ENCODE measurements at regions not wholly inside any gene's neighbourhood (a gene's known extent, or its start where the extent isn't known, plus 50 kb on each side); places are given as distances from the start of the nearest gene placed in this dataset.

GRCh38 chr1:199170711-199171110, 531.9 kb downstream of the PTPRC start:
- Histone ChIP-seq H3K36me3 (ENCODE audit: control insufficient read depth, insufficient read depth, low read length) (no peaks in the 10 kb centered on the region), H3K4me1 (ENCODE audit: control insufficient read depth, insufficient read depth, low read length) (no peaks in the 10 kb centered on the region), H3K27ac (ENCODE audit: low read length) (no peak overlapping the region), H3K27me3 (ENCODE audit: control insufficient read depth, insufficient read depth, low read length) (no peaks in the 10 kb centered on the region), H3K4me3 (ENCODE audit: low read depth in 2 of 2, low read length in 2 of 2) (no peak overlapping the region), H3K9me3 (ENCODE audit: control insufficient read depth, insufficient read depth, low read depth, low read length) (no peaks in the 10 kb centered on the region)
- ChIA-PET POLR2A (no interaction called here), CTCF (no interaction called here)
- intact Hi-C loops (cut with micrococcal nuclease; ENCODE audit: unreplicated experiment) = no loop called here
- in situ Hi-C loops (cut with HindIII; ENCODE audit: low pct_unique_long_range_greater_than_20kb, low sequenced_read_pairs) = no loop called here
- no TSS peak for BruUV-seq (replicated peaks)
- ATAC-seq = no peak
- DNase-seq (ENCODE audit: low read depth, low spot score) = no peak
- no peak for TF ChIP-seq CTCF (IDR thresholded peaks at IDR 0.05)
- no peak for TF ChIP-seq POLR2AphosphoS5 (IDR thresholded peaks at IDR 0.05; ENCODE audit: low read depth, low read length)
- no peak for TF ChIP-seq REST (IDR thresholded peaks at IDR 0.05; ENCODE audit: insufficient read depth in 1 of 2, low read depth in 2 of 2, low read length in 1 of 2)

- DNase-seq (ENCODE audit: low read depth, low spot score) = no peak
- TF ChIP-seq CTCF (IDR thresholded peaks at IDR 0.05) (no peak), TCF7L2 (IDR thresholded peaks at IDR 0.05; ENCODE audit: low read depth, low read length) (no peak), POLR2AphosphoS5 (IDR thresholded peaks at IDR 0.05; ENCODE audit: low read depth, low read length) (no peak), SIN3A (IDR thresholded peaks at IDR 0.05; ENCODE audit: borderline replicate concordance, insufficient read depth, low read depth, low read length) (no peak), REST (IDR thresholded peaks at IDR 0.05; ENCODE audit: insufficient read depth in 1 of 2, low read depth in 2 of 2, low read length in 1 of 2) (no peak)
- no peak for ATAC-seq
- H3K27ac ChIP-seq (ENCODE audit: low read length) = no peak overlapping the region
- ChIA-PET CTCF (no interaction called here), POLR2A (no interaction called here)
- in situ Hi-C loops (cut with HindIII; ENCODE audit: low pct_unique_long_range_greater_than_20kb, low sequenced_read_pairs) = no loop called here
- no peaks in the 10 kb centered on the region for H3K9me3 ChIP-seq (ENCODE audit: control insufficient read depth, insufficient read depth, low read depth, low read length)
- no peak overlapping the region for H3K4me3 ChIP-seq (ENCODE audit: low read depth in 2 of 2, low read length in 2 of 2)
- H3K4me1 ChIP-seq (ENCODE audit: control insufficient read depth, insufficient read depth, low read length) = no peaks in the 10 kb centered on the region
- H3K36me3 ChIP-seq (ENCODE audit: control insufficient read depth, insufficient read depth, low read length) = no peaks in the 10 kb centered on the region
- no TSS peak for BruUV-seq (replicated peaks)
- intact Hi-C loops (cut with micrococcal nuclease; ENCODE audit: unreplicated experiment) = no loop called here
- no peaks in the 10 kb centered on the region for H3K27me3 ChIP-seq (ENCODE audit: control insufficient read depth, insufficient read depth, low read length)
Observed at GRCh38 chr1:199172171-199173124, 533.6 kb downstream of the PTPRC start.
